ENCODE measurements at regions not wholly inside any gene's neighbourhood (a gene's known extent, or its start where the extent isn't known, plus 50 kb on each side); places are given as distances from the start of the nearest gene placed in this dataset.
A peak's percentile ranks its signal among the peaks of the same experiment; 100 is the strongest.
"Not testable (repeated sequence)": the region's sequence is repeated elsewhere in the genome, so short reads cannot be mapped to it uniquely, and the experiment has no call there.

DNA sequence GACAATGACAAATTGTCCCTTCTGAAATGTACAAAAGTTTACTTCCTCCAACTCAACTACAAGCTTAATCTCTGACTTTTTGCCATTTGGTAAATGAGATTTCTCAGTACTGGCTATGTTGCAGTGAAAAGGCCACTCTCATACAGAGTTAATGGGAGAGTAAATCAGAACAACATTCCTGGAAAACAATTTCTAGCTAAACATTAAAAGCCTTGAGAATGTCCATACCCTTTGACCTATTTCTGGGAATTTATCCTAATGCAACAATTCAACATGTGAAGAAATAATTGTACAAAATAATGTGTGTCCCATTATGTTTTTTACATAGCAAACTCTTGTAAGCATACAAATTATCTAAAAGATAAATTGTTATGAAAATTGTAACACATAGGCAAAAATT, 56.3 kb upstream of the SPEF2 start:
- DNase-seq (ENCODE audit: low read depth), result no peak

- no peak for DNase-seq (ENCODE audit: low read depth)
Observed at GRCh38 chr5:35557748-35558147, 59.9 kb upstream of the SPEF2 start.

DNA sequence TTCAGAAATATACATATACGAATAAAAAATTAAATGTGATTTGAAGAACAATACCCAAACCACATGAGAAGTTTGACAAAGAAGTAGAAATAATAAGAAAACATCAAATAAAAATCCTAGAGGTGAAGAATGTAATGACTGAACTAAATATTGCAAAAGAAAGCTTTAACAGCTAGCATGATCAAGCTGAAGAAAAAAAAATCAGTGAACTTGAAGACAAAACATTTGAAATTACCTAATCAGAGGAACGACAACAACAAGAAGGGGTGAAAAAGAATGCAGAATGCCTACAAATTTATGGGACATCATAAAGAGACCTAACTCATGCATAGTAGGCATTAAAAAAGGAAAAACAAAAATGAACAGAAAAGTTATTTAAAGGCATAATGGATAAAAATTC, 60.5 kb upstream of the SPEF2 start:
- no peak for DNase-seq (ENCODE audit: low read depth)

DNA sequence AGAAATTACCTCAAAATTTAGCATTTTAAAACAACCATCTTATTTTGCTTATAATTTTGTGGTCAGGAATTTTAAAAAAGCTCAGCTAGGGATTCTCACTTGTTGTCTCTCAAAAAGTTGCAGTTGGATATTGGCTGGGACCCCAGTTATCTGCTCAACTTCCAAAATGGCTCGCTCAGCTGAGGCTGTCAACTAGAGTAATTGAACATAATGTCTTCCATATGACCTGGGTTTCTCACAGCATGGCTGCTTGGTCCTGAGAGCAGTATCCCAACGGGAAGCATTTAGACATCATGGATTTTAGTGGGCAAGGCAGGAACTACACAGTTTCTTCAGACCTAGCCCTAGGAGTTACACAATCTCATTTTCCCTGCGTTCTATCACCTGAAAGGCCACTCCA, 63.6 kb upstream of the SPEF2 start:
- no peak for DNase-seq (ENCODE audit: low read depth)

DNA sequence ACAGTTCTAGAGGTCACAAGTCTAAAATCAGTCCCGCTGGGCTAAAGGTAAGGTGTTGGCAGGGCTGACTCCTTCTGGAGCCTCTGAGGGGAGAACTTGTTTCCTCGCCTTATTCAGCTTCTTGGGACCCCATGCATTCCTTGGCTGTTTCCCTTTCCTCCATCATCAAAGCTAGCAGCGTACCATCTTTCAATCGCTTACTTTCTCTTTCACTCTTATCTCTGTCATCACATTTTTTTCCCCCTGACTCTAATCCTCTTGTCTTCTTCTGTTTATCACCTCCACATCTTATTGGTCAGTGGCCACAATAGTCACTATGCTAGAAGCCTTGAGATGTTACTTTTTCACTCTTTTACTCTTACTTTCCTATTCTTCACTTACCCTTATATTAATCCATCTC, 72.5 kb upstream of the SPEF2 start:
- DNase-seq (ENCODE audit: low read depth), result no peak

DNA sequence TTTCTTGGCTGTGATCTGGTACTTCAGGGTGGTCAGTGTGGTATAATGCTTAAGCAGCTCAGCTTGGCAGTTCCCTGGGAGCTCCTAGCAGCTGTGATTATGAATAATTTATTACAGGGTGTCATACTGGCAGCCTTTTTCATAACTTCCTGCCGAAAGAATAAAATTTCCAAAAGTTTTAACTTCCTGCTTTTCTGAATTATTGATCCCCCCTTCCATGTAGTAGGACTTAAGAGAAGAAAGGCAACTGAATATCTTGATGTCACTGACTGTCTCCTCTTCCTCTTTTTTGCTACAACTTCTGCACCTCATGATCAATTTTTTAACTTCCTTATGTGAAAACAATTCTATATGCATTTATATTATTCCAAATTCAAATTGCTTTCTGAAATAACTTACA, 74.3 kb upstream of the SPEF2 start:
- DNase-seq (ENCODE audit: low read depth), result no peak

GRCh38 chr5:35540002-35540401, 77.7 kb upstream of the SPEF2 start:
- DNase-seq (ENCODE audit: low read depth), result no peak

DNA sequence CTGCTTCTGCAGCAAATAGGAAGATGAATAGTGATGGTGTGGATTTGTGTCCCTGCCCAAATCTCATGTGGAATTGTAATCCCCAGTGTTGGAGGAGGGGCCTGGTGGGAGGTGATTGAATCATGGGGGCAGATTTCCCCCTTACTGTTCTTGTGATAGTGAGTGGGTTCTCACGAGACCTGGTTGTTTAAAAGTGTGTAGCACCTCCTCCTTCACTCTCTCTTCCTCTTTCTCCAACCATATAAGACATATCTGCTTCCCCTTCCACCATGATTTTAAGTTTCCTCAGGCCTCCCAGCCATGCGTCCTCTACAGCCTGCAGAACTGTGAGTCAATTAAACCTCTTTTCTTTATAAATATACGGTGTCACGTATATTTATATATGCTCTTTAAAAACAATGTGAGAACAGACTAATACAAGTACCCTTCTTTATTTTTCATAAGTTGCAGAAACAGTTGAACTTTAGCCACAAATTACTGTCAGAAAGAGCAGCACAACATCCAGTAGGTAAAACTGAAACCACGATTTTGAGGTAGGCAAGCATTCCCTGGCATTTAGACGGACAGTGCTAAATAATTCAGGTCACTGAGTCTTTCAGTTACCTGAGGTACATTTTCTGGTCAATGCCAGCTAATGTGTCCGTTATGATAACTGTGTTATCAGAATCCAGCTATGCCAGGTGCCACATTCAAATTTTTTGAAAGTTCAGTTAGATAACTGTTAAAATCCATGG, 79.3 kb upstream of the SPEF2 start:
- DNase-seq (ENCODE audit: low read depth), result no peak

DNA sequence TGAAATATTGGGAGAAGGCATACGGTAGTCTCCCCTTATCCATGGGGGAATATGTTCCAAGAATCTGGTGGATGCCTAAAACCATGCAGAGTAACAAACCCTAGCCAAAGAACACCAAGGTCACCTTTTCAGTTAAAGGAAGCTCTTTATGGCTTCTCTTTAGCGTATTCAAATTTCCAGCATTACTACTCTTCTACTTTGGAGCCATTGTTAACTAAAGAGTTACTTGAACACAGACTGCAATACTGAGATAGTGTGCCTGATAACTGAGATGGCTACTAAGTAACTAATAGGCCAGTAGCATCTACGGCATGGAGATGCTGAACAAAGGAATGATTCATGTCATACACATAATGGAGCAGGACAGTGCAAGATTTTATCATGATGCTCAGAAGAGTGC, 84.5 kb upstream of the SPEF2 start:
- no peak for DNase-seq (ENCODE audit: low read depth)

DNA sequence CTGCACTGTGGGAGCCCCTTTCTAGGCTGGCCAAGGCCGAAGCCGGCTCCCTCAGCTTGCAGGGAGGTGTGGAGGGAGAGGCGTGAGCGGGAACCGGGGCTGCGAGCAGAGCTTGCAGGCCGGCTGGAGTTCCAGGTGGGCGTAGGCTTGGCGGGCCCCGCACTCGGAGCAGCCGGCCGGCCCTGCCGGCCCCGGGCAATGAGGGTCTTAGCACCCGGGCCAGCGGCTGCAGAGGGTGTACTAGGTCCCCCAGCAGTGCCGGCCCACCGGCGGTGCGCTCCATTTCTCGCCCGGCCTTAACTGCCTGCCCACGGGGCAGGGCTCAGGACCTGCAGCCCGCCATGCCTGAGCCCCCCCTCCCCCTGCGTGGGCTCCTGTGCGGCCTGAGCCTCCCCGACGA, 86.1 kb upstream of the SPEF2 start:
- DNase-seq (ENCODE audit: low read depth), result not testable (repeated sequence)

GRCh38 chr5:35518104-35518503, 99.6 kb upstream of the SPEF2 start:
- DNase-seq (ENCODE audit: low read depth), result no peak

DNA sequence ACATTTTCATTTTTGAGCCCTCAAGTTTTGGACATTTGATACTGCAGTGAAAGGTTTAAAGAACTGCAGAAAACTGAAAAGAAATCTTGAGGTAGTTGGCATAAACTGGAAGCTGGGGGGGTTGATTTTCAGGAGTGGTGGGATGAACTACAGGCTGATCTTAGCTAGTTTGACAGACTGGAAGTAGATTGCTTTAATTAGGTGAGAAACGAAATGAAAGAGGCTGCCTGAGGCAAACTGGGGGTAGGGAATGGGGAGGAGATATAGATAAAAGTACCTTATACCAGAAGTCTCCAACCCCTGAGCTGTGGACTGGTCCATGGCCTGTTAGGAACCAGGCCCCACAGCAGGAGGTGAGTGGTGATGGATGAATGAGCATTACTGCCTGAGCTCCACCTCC, 101.4 kb upstream of the SPEF2 start:
- no peak for DNase-seq (ENCODE audit: low read depth)

DNA sequence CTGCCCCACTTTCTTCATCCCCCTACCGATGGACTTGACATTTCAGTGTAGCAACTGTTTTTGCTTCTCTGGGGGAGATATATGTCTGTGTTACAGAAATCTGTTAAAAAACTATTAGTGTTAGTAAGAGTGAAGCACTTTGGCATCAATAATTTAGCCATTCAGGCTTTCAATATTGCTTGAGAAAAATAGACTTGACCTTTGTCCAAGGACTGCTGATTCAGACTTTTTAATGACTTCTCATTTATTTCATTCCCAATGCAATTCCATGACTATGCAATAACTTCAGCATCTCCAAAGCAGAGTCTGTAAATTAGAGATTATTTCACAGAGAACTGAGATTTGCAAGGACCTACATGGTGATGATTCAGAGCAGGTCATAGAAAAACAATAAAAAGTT, 104.1 kb upstream of the SPEF2 start:
- no peak for DNase-seq (ENCODE audit: low read depth)

GRCh38 chr5:35502206-35502605, 115.5 kb upstream of the SPEF2 start:
- DNase-seq (ENCODE audit: low read depth), result peak; percentile 62

DNA sequence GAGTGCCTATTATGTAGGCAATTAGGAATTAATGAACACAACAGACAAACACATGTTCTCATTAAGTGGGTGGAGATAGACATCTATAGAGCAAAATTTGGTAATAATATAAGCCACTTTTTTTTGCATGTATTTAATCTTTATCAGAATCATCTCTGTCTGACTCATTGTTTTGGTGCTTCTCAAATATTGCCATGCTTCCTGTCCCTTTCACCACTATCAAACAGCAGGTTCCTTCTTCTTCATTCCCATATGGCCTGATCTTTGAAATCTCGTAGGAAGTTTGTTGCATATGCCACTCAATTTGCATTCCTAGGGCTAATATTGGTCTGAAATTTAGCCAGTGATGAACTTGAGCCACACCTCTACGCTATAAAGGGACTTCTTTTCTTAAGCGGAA, 128.9 kb upstream of the SPEF2 start:
- DNase-seq (ENCODE audit: low read depth), result peak; percentile 9

- no peak for DNase-seq (ENCODE audit: low read depth)
Observed at GRCh38 chr5:35488055-35488454, 129.6 kb upstream of the SPEF2 start.

- no peak for DNase-seq (ENCODE audit: low read depth)
Observed at GRCh38 chr5:35487233-35488025, 130.2 kb upstream of the SPEF2 start.

- no peak for DNase-seq (ENCODE audit: low read depth)
Observed at GRCh38 chr5:35485487-35485886, 132.2 kb upstream of the SPEF2 start.

DNA sequence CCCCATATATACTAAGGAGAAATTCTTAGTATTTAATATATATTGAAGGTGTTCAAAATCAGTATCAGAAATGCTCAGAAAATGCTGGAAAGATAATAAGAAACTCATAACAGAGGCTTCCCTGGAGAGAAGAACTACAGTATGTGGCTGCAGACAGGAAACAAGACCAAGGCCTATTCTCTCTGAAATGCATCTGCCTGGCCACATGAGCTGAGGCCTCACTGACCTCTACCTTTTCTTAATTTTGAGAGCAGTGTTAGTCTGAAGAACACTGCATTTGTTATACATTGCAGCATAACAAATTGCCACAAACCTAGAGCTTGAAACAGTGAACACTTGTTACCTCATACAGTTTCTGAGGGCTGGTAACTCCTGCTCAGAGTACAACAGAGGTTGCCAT, 133.4 kb upstream of the SPEF2 start:
- DNase-seq (ENCODE audit: low read depth), result no peak

- no peak for DNase-seq (ENCODE audit: low read depth)
Observed at GRCh38 chr5:35483780-35484179, 133.9 kb upstream of the SPEF2 start.

DNA sequence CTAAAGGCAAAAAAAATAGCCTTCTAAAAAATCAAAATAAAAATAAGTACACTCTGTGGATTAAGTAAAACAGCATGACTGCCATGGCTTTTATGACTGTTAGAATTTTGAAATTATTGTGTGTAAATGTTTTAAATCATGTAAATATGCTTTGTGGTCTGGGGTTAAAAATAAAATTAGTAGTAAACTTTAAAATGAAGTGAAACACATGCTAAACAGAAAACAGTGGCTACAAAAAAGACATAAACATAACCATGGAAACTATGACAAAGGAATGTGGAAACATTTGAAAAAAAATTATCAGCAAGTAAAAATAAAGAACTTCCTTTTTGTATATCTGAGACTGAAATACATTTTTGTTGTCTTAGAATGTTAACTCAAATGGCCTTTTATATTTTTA, 134.5 kb upstream of the SPEF2 start:
- DNase-seq (ENCODE audit: low read depth), result no peak

DNA sequence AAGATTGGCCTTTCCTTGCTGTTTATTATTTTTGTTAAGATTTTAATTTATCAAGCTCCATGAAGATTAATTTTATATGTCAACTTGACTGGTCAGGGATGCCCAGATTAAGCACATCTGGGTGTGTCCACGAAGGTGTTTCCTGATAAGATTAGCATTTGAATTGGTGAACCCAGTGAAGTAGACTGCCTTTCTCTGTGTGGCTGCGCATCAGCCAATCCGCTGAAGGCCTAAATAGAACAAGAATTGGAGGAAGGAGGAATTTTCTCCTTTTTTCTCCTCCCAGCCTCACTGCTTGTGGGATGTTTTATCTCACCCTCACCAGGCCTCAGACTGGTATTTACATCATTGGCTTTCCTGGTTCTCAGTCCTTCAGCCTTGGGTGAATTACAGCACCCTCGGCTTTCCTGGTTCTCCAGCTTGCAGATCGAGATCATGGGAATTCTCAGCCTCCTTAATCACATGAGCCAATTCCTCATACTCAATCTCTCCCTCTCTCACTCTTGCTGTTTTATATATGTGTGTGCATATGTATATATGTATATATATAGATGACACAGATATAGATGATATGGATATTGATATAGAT, 135.4 kb upstream of the SPEF2 start:
- no peak for DNase-seq (ENCODE audit: low read depth)

Data from M059J (cell line).